ENCODE measurements at regions not wholly inside any gene's neighbourhood (a gene's known extent, or its start where the extent isn't known, plus 50 kb on each side); places are given as distances from the start of the nearest gene placed in this dataset.

DNA sequence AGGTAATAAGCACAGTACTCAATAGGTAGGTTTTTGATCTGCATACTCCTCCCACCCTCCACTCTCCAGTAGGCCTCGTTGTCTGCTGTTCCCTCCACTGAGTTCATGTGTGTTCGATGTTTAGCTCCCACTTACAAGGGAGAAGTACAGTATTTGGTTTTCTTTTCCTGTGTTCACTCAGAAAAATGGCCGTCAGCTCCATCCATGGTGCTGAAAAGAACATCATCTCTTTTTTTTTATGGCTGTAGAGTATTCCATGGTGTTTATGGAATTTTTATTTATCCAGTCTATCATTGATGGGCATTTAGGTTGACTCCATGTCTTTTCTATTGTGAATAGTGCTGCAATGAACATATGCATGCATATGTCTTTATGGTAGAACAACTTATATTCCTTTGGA is 849.7 kb upstream of the NRXN1 start:
- no peaks in the 10 kb centered on the region for H3K9me2 ChIP-seq (replicated peaks; ENCODE audit: insufficient read depth, low read length)
- TF ChIP-seq, protein P1, sequence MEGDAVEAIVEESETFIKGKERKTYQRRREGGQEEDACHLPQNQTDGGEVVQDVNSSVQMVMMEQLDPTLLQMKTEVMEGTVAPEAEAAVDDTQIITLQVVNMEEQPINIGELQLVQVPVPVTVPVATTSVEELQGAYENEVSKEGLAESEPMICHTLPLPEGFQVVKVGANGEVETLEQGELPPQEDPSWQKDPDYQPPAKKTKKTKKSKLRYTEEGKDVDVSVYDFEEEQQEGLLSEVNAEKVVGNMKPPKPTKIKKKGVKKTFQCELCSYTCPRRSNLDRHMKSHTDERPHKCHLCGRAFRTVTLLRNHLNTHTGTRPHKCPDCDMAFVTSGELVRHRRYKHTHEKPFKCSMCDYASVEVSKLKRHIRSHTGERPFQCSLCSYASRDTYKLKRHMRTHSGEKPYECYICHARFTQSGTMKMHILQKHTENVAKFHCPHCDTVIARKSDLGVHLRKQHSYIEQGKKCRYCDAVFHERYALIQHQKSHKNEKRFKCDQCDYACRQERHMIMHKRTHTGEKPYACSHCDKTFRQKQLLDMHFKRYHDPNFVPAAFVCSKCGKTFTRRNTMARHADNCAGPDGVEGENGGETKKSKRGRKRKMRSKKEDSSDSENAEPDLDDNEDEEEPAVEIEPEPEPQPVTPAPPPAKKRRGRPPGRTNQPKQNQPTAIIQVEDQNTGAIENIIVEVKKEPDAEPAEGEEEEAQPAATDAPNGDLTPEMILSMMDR (IDR thresholded peaks at IDR 0.05; ENCODE audit: insufficient read depth, low read length, poor library complexity, severe bottlenecking): no peak
- TF ChIP-seq EZH2phosphoT487 (conservative IDR thresholded peaks at IDR 0.05; ENCODE audit: low read length): no peak
- H2AFZ ChIP-seq (ENCODE audit: low read depth, low read length, severe bottlenecking): no peak overlapping the region
- no peaks in the 10 kb centered on the region for H3K9me3 ChIP-seq (ENCODE audit: insufficient read depth, low read length)
- H3K4me3 ChIP-seq (ENCODE audit: insufficient read depth, low read length, poor library complexity, severe bottlenecking): no peak overlapping the region
- no peak overlapping the region for H3K4me2 ChIP-seq (ENCODE audit: low read depth, low read length, poor library complexity, severe bottlenecking)
- no peaks in the 10 kb centered on the region for H3F3A ChIP-seq (ENCODE audit: insufficient read depth)
- H3K9ac ChIP-seq (ENCODE audit: low read length): no peak overlapping the region
- H3K79me2 ChIP-seq (ENCODE audit: insufficient read depth, low read length): no peaks in the 10 kb centered on the region
- no peaks in the 10 kb centered on the region for H3K36me3 ChIP-seq (ENCODE audit: low read length)
- H3K27ac ChIP-seq (ENCODE audit: low read depth, low read length): no peak overlapping the region
- no peaks in the 10 kb centered on the region for H3K27me3 ChIP-seq (ENCODE audit: low read length)
- H4K20me1 ChIP-seq (ENCODE audit: low read depth, low read length): no peaks in the 10 kb centered on the region

- no peak overlapping the region for H2AFZ ChIP-seq (ENCODE audit: low read depth, low read length, severe bottlenecking)
- no peaks in the 10 kb centered on the region for H3K27me3 ChIP-seq (ENCODE audit: low read length)
- TF ChIP-seq, protein P1 (IDR thresholded peaks at IDR 0.05; ENCODE audit: insufficient read depth, low read length, poor library complexity, severe bottlenecking): no peak
- no peak for TF ChIP-seq EZH2phosphoT487 (conservative IDR thresholded peaks at IDR 0.05; ENCODE audit: low read length)
- no peaks in the 10 kb centered on the region for H3K9me2 ChIP-seq (replicated peaks; ENCODE audit: insufficient read depth, low read length)
- no peaks in the 10 kb centered on the region for H3K9me3 ChIP-seq (ENCODE audit: insufficient read depth, low read length)
- no peak overlapping the region for H3K27ac ChIP-seq (ENCODE audit: low read depth, low read length)
- H3K79me2 ChIP-seq (ENCODE audit: insufficient read depth, low read length): no peaks in the 10 kb centered on the region
- H3F3A ChIP-seq (ENCODE audit: insufficient read depth): no peaks in the 10 kb centered on the region
- H3K36me3 ChIP-seq (ENCODE audit: low read length): no peaks in the 10 kb centered on the region
- no peak overlapping the region for H3K4me2 ChIP-seq (ENCODE audit: low read depth, low read length, poor library complexity, severe bottlenecking)
- no peak overlapping the region for H3K4me3 ChIP-seq (ENCODE audit: insufficient read depth, low read length, poor library complexity, severe bottlenecking)
- H3K9ac ChIP-seq (ENCODE audit: low read length): no peak overlapping the region
- H4K20me1 ChIP-seq (ENCODE audit: low read depth, low read length): no peaks in the 10 kb centered on the region
Observed at GRCh38 chr2:51880153-51880552, 848.2 kb upstream of the NRXN1 start.

DNA sequence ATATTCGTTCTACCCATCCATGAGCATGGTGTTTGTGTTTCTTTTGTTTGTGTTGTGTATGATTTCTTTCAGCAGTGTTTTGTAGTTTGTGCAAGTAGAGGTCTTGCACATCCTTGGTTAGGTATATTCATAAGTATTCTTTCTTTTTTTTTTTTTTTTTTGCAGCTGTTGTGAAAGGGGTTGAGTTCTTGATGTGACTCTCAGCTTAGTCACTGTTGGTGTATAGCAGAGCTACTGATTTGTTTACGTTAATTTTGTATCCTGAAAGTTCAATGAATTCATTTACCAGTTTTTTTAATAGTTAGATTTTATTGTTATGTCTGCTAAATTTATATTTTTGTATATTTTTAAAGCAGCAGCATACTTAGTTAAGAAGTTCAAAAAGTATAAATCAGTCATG is 834.4 kb upstream of the NRXN1 start:
- Histone ChIP-seq H3K27me3 (ENCODE audit: low read length) (no peaks in the 10 kb centered on the region), H3K9me2 (replicated peaks; ENCODE audit: insufficient read depth, low read length) (no peaks in the 10 kb centered on the region), H3K4me3 (ENCODE audit: insufficient read depth, low read length, poor library complexity, severe bottlenecking) (no peak overlapping the region), H3K9ac (ENCODE audit: low read length) (no peak overlapping the region), H3K9me3 (ENCODE audit: insufficient read depth, low read length) (no peaks in the 10 kb centered on the region), H3K4me2 (ENCODE audit: low read depth, low read length, poor library complexity, severe bottlenecking) (no peak overlapping the region), H3K27ac (ENCODE audit: low read depth, low read length) (no peak overlapping the region), H2AFZ (ENCODE audit: low read depth, low read length, severe bottlenecking) (no peak overlapping the region), H3K79me2 (ENCODE audit: insufficient read depth, low read length) (no peaks in the 10 kb centered on the region), H3F3A (ENCODE audit: insufficient read depth) (no peaks in the 10 kb centered on the region), H3K36me3 (ENCODE audit: low read length) (0 out of 2 replicates have a peak, but pooled peaks cover 4% of the 10 kb centered on the region), H4K20me1 (ENCODE audit: low read depth, low read length) (no peaks in the 10 kb centered on the region)
- TF ChIP-seq, protein P1 (IDR thresholded peaks at IDR 0.05; ENCODE audit: insufficient read depth, low read length, poor library complexity, severe bottlenecking): no peak

Measured in SU-DHL-6 (cell line).